ENCODE measurements at regions not wholly inside any gene's neighbourhood (a gene's known extent, or its start where the extent isn't known, plus 50 kb on each side); places are given as distances from the start of the nearest gene placed in this dataset.

GRCh38 chr4:60404027-60404426 lies 796.1 kb upstream of the ADGRL3 start:
- TF ChIP-seq EP300 (IDR thresholded peaks at IDR 0.05; ENCODE audit: borderline replicate concordance) (no peak), CREB1 (IDR thresholded peaks at IDR 0.05; ENCODE audit: low read depth) (no peak), CEBPB (IDR thresholded peaks at IDR 0.05) (no peak), RAD21 (IDR thresholded peaks at IDR 0.05; ENCODE audit: low read depth) (no peak), TAF1 (IDR thresholded peaks at IDR 0.05; ENCODE audit: low read depth) (no peak), USF1 (IDR thresholded peaks at IDR 0.05) (no peak), YY1 (IDR thresholded peaks at IDR 0.05; ENCODE audit: low read depth) (no peak), ZBTB7A (IDR thresholded peaks at IDR 0.05; ENCODE audit: low read depth) (no peak), TEAD4 (IDR thresholded peaks at IDR 0.05) (no peak), NFIC (IDR thresholded peaks at IDR 0.05) (no peak), FOXM1 (IDR thresholded peaks at IDR 0.05; ENCODE audit: borderline replicate concordance, low read depth) (no peak), TCF12 (IDR thresholded peaks at IDR 0.05; ENCODE audit: low read depth) (no peak)
- TF ChIP-seq, protein P1, sequence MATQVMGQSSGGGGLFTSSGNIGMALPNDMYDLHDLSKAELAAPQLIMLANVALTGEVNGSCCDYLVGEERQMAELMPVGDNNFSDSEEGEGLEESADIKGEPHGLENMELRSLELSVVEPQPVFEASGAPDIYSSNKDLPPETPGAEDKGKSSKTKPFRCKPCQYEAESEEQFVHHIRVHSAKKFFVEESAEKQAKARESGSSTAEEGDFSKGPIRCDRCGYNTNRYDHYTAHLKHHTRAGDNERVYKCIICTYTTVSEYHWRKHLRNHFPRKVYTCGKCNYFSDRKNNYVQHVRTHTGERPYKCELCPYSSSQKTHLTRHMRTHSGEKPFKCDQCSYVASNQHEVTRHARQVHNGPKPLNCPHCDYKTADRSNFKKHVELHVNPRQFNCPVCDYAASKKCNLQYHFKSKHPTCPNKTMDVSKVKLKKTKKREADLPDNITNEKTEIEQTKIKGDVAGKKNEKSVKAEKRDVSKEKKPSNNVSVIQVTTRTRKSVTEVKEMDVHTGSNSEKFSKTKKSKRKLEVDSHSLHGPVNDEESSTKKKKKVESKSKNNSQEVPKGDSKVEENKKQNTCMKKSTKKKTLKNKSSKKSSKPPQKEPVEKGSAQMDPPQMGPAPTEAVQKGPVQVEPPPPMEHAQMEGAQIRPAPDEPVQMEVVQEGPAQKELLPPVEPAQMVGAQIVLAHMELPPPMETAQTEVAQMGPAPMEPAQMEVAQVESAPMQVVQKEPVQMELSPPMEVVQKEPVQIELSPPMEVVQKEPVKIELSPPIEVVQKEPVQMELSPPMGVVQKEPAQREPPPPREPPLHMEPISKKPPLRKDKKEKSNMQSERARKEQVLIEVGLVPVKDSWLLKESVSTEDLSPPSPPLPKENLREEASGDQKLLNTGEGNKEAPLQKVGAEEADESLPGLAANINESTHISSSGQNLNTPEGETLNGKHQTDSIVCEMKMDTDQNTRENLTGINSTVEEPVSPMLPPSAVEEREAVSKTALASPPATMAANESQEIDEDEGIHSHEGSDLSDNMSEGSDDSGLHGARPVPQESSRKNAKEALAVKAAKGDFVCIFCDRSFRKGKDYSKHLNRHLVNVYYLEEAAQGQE (IDR thresholded peaks at IDR 0.05; ENCODE audit: low read depth), result no peak
- TF ChIP-seq, protein P2, sequence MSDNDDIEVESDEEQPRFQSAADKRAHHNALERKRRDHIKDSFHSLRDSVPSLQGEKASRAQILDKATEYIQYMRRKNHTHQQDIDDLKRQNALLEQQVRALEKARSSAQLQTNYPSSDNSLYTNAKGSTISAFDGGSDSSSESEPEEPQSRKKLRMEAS (IDR thresholded peaks at IDR 0.05), result no peak

Data from Ishikawa (cell line).